ENCODE measurements at regions not wholly inside any gene's neighbourhood (a gene's known extent, or its start where the extent isn't known, plus 50 kb on each side); places are given as distances from the start of the nearest gene placed in this dataset.

GRCh38 chr6:53994201-53994600, 117.0 kb upstream of the MLIP start:
- H3K4me1 Mint-ChIP-seq = no peaks in the 10 kb centered on the region
- H3K4me3 Mint-ChIP-seq = no peak overlapping the region
- H3K27me3 Mint-ChIP-seq = no peaks in the 10 kb centered on the region
- no peaks in the 10 kb centered on the region for H3K9me3 Mint-ChIP-seq
- CTCF ChIA-PET = no interaction called here
- no peak overlapping the region for H3K27ac Mint-ChIP-seq
- DNase-seq = no peak
- H3K36me3 Mint-ChIP-seq = no peaks in the 10 kb centered on the region

GRCh38 chr6:53995935-53996334, 115.3 kb upstream of the MLIP start:
- no peak for DNase-seq
- no peaks in the 10 kb centered on the region for H3K27me3 Mint-ChIP-seq
- no peaks in the 10 kb centered on the region for H3K36me3 Mint-ChIP-seq
- H3K4me1 Mint-ChIP-seq = no peaks in the 10 kb centered on the region
- CTCF ChIA-PET = no interaction called here
- H3K9me3 Mint-ChIP-seq = no peaks in the 10 kb centered on the region
- no peak overlapping the region for H3K27ac Mint-ChIP-seq
- H3K4me3 Mint-ChIP-seq = no peak overlapping the region

GRCh38 chr6:53998303-53998702, 112.9 kb upstream of the MLIP start:
- CTCF ChIA-PET = no interaction called here
- Mint-ChIP-seq H3K27ac (no peak overlapping the region), H3K4me1 (no peaks in the 10 kb centered on the region), H3K27me3 (no peaks in the 10 kb centered on the region), H3K4me3 (no peak overlapping the region), H3K36me3 (no peaks in the 10 kb centered on the region), H3K9me3 (no peaks in the 10 kb centered on the region)
- no peak for DNase-seq

- no peaks in the 10 kb centered on the region for H3K9me3 Mint-ChIP-seq
- H3K4me3 Mint-ChIP-seq = no peak overlapping the region
- no peaks in the 10 kb centered on the region for H3K4me1 Mint-ChIP-seq
- CTCF ChIA-PET = no interaction called here
- H3K27me3 Mint-ChIP-seq = no peaks in the 10 kb centered on the region
- no peak overlapping the region for H3K27ac Mint-ChIP-seq
- no peak for DNase-seq
- no peaks in the 10 kb centered on the region for H3K36me3 Mint-ChIP-seq
Observed at GRCh38 chr6:53999088-53999755, 112.0 kb upstream of the MLIP start.

- Mint-ChIP-seq H3K9me3 (no peaks in the 10 kb centered on the region), H3K36me3 (no peaks in the 10 kb centered on the region), H3K27ac (no peak overlapping the region), H3K27me3 (no peaks in the 10 kb centered on the region), H3K4me1 (no peaks in the 10 kb centered on the region), H3K4me3 (no peak overlapping the region)
- CTCF ChIA-PET = interaction anchor here (2.1 kb wide), 1 partner anchor 16 kb away, joined by 7 read pairs; no protein-coding TSS in a partner anchor
- DNase-seq = no peak
Observed at GRCh38 chr6:54002116-54002515, 109.1 kb upstream of the MLIP start.

- Mint-ChIP-seq H3K27ac (no peak overlapping the region), H3K27me3 (no peaks in the 10 kb centered on the region), H3K4me1 (no peaks in the 10 kb centered on the region), H3K4me3 (no peak overlapping the region), H3K9me3 (no peaks in the 10 kb centered on the region), H3K36me3 (no peaks in the 10 kb centered on the region)
- CTCF ChIA-PET = interaction anchor here (2.1 kb wide), 1 partner anchor 17 kb away, joined by 7 read pairs; no protein-coding TSS in a partner anchor
- DNase-seq = no peak
Observed at GRCh38 chr6:54003316-54003715, 107.9 kb upstream of the MLIP start.

- no peaks in the 10 kb centered on the region for H3K9me3 Mint-ChIP-seq
- no peak for DNase-seq
- H3K27ac Mint-ChIP-seq = no peak overlapping the region
- no peaks in the 10 kb centered on the region for H3K27me3 Mint-ChIP-seq
- no peaks in the 10 kb centered on the region for H3K36me3 Mint-ChIP-seq
- H3K4me3 Mint-ChIP-seq = no peak overlapping the region
- no peaks in the 10 kb centered on the region for H3K4me1 Mint-ChIP-seq
- CTCF ChIA-PET = no interaction called here
Observed at GRCh38 chr6:54008589-54008988, 102.7 kb upstream of the MLIP start.

GRCh38 chr6:54009052-54009654, 102.1 kb upstream of the MLIP start:
- Mint-ChIP-seq H3K4me1 (no peaks in the 10 kb centered on the region), H3K36me3 (no peaks in the 10 kb centered on the region), H3K27me3 (no peaks in the 10 kb centered on the region), H3K9me3 (no peaks in the 10 kb centered on the region), H3K27ac (no peak overlapping the region), H3K4me3 (no peak overlapping the region)
- CTCF ChIA-PET = no interaction called here
- no peak for DNase-seq

GRCh38 chr6:54010340-54011276, 100.6 kb upstream of the MLIP start:
- Mint-ChIP-seq H3K36me3 (no peaks in the 10 kb centered on the region), H3K27me3 (no peaks in the 10 kb centered on the region), H3K27ac (no peak overlapping the region), H3K9me3 (no peaks in the 10 kb centered on the region), H3K4me1 (no peaks in the 10 kb centered on the region), H3K4me3 (no peak overlapping the region)
- CTCF ChIA-PET = no interaction called here
- no peak for DNase-seq

GRCh38 chr6:54011277-54011648, 100.0 kb upstream of the MLIP start:
- Mint-ChIP-seq H3K4me3 (no peak overlapping the region), H3K27me3 (no peaks in the 10 kb centered on the region), H3K36me3 (no peaks in the 10 kb centered on the region), H3K4me1 (no peaks in the 10 kb centered on the region), H3K9me3 (no peaks in the 10 kb centered on the region), H3K27ac (no peak overlapping the region)
- CTCF ChIA-PET = no interaction called here
- no peak for DNase-seq

GRCh38 chr6:54013966-54014365, 97.3 kb upstream of the MLIP start:
- DNase-seq = no peak
- no peaks in the 10 kb centered on the region for H3K27me3 Mint-ChIP-seq
- no peak overlapping the region for H3K4me3 Mint-ChIP-seq
- no peaks in the 10 kb centered on the region for H3K36me3 Mint-ChIP-seq
- CTCF ChIA-PET = no interaction called here
- H3K9me3 Mint-ChIP-seq = no peaks in the 10 kb centered on the region
- no peaks in the 10 kb centered on the region for H3K4me1 Mint-ChIP-seq
- no peak overlapping the region for H3K27ac Mint-ChIP-seq

- no peak for DNase-seq
- H3K4me3 Mint-ChIP-seq = no peak overlapping the region
- no peaks in the 10 kb centered on the region for H3K36me3 Mint-ChIP-seq
- no peaks in the 10 kb centered on the region for H3K9me3 Mint-ChIP-seq
- CTCF ChIA-PET = no interaction called here
- no peaks in the 10 kb centered on the region for H3K4me1 Mint-ChIP-seq
- no peak overlapping the region for H3K27ac Mint-ChIP-seq
- no peaks in the 10 kb centered on the region for H3K27me3 Mint-ChIP-seq
Observed at GRCh38 chr6:54014440-54014839, 96.8 kb upstream of the MLIP start.

- no peak overlapping the region for H3K4me3 Mint-ChIP-seq
- H3K36me3 Mint-ChIP-seq = no peaks in the 10 kb centered on the region
- no peaks in the 10 kb centered on the region for H3K27me3 Mint-ChIP-seq
- no peak overlapping the region for H3K27ac Mint-ChIP-seq
- H3K9me3 Mint-ChIP-seq = no peaks in the 10 kb centered on the region
- CTCF ChIA-PET = no interaction called here
- H3K4me1 Mint-ChIP-seq = no peaks in the 10 kb centered on the region
- no peak for DNase-seq
Observed at GRCh38 chr6:54017877-54018276, 93.4 kb upstream of the MLIP start.

GRCh38 chr6:54018722-54019121, 92.5 kb upstream of the MLIP start:
- no peak overlapping the region for H3K27ac Mint-ChIP-seq
- CTCF ChIA-PET = no interaction called here
- DNase-seq = no peak
- no peaks in the 10 kb centered on the region for H3K4me1 Mint-ChIP-seq
- H3K9me3 Mint-ChIP-seq = no peaks in the 10 kb centered on the region
- H3K36me3 Mint-ChIP-seq = no peaks in the 10 kb centered on the region
- H3K4me3 Mint-ChIP-seq = no peak overlapping the region
- H3K27me3 Mint-ChIP-seq = no peaks in the 10 kb centered on the region

GRCh38 chr6:54019860-54020259, 91.4 kb upstream of the MLIP start:
- Mint-ChIP-seq H3K36me3 (no peaks in the 10 kb centered on the region), H3K4me1 (no peaks in the 10 kb centered on the region), H3K4me3 (no peak overlapping the region), H3K27me3 (no peaks in the 10 kb centered on the region), H3K9me3 (no peaks in the 10 kb centered on the region), H3K27ac (no peak overlapping the region)
- no peak for DNase-seq
- CTCF ChIA-PET = no interaction called here
